SK-N-MC (cell line): ENCODE measurements at regions not wholly inside any gene's neighbourhood (a gene's known extent, or its start where the extent isn't known, plus 50 kb on each side); places are given as distances from the start of the nearest gene placed in this dataset.

Experiments
- DNase-seq: peaks from one replicate; pipeline ENCODE4 v3.0.0-alpha.2; 2011; ENCODE audit warnings: low read depth, low spot score
- H3K27ac ChIP-seq: fragments of 200-600 bp; sonication (generic); 2 replicates; pipeline ENCODE4 v1.5.1; 2016; ENCODE audit warnings: mixed run types
- H3K36me3 ChIP-seq: fragments of 200-600 bp; sonication (generic); 2 replicates; pipeline ENCODE4 v1.6.1; 2017; ENCODE audit warnings: antibody characterized with exemption, low read length, mixed read lengths; ENCODE audit not compliant: insufficient read depth
- H3K4me3 ChIP-seq: fragments of 200-600 bp; sonication (generic); 2 replicates; pipeline ENCODE4 v1.5.1; 2016
- H3K9ac ChIP-seq: fragments of 200-600 bp; sonication (generic); 2 replicates; pipeline ENCODE4 v1.8.0; 2017; ENCODE audit warnings: mixed run types, mixed read lengths; ENCODE audit not compliant: insufficient read length
- H3K9me3 ChIP-seq: fragments of 200-600 bp; sonication (generic); 2 replicates; pipeline ENCODE4 v1.6.1; 2017; ENCODE audit warnings: low read depth, mild to moderate bottlenecking, antibody characterized with exemption, low read length, moderate library complexity, mixed read lengths
- EZH2 ChIP-seq: fragments of 200-600 bp; sonication (generic); IDR thresholded peaks from one replicate; pipeline ENCODE4 v1.6.1; 2017; ENCODE audit warnings: antibody characterized with exemption
- FOXP2 ChIP-seq: optimal IDR thresholded peaks from 2 replicates; pipeline ENCODE3; 2011; ENCODE audit warnings: mild to moderate bottlenecking, moderate library complexity; ENCODE audit not compliant: insufficient read depth; ENCODE audit errors: extremely low read length, control extremely low read depth
- POLR2AphosphoS5 ChIP-seq: IDR thresholded peaks from 2 replicates; pipeline ENCODE4 v1.6.1; 2012; ENCODE audit warnings: mild to moderate bottlenecking, low read depth, low read length, borderline replicate concordance

DNA sequence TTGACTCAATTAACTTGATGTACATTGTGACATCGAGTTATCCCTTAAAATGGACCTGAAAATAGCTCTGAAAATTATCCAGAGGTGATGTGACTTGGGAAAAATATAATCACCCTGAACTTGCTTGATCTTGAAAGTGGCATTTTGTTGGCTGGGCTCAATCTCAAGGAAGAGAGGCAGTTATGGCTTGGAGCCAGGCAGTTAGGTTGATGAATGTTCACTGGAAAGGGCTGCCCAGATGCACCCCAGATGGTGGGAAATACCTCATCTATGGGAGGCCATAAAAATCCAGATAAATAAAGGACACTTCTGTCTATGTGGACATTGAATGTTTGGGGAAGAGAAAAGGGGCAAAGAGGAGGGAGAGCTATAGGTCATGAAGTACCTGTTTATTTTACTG lies 55.7 kb upstream of the OR5AN1 start:
- DNase-seq = no peak
- Histone ChIP-seq H3K9me3 (no peaks in the 10 kb centered on the region), H3K4me3 (no peak overlapping the region), H3K9ac (no peak overlapping the region), H3K36me3 (no peaks in the 10 kb centered on the region), H3K27ac (no peak overlapping the region)
- TF ChIP-seq FOXP2 = no peak
- no peak for TF ChIP-seq POLR2AphosphoS5
- no peak for TF ChIP-seq EZH2

DNA sequence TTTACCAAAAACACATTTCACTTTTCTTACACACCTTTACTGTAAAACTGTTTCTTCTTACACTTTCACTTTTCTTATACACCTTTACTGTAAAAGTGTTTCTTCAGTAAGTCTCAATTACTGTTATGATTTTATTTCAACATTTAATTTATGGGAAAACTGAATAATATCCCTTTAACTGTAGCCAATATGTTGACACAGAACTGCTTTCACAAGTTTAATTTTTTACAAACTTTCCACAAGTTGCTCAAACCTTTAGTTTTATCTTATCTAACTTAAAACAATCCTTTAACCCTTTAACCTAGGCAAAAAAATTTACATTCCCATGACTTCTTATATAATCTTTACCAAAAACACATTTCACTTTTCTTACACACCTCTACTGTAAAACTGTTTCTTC lies 63.3 kb upstream of the OR5AN1 start:
- H3K9me3 ChIP-seq = no peaks in the 10 kb centered on the region
- H3K9ac ChIP-seq = no peak overlapping the region
- no peak for TF ChIP-seq POLR2AphosphoS5
- TF ChIP-seq FOXP2 = no peak
- TF ChIP-seq EZH2 = no peak
- H3K36me3 ChIP-seq = no peaks in the 10 kb centered on the region
- H3K27ac ChIP-seq = no peak overlapping the region
- DNase-seq = no peak
- H3K4me3 ChIP-seq = no peak overlapping the region

DNA sequence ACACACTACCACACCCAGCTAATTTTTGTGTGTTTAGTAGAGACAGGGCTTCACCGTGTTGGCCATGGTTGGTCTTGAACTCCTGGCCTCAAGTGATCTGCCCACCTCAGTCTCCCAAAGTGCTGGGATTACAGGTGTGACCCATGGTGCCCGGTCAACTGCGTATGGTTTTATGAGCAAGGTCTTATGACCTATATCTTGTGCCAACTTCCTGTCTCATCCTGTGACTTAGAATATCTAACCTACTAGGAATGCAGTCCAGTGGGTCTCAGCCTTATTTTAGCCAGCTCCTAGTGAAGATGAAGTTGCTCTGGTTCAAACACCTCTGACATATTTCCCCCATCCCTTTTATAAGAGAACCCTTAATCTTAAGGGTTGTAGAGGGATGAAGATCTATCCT lies 66.1 kb upstream of the OR5AN1 start:
- H3K9ac ChIP-seq = no peak overlapping the region
- H3K9me3 ChIP-seq = no peaks in the 10 kb centered on the region
- no peak overlapping the region for H3K4me3 ChIP-seq
- no peak for TF ChIP-seq POLR2AphosphoS5
- no peak for TF ChIP-seq FOXP2
- no peak for TF ChIP-seq EZH2
- no peak for DNase-seq
- H3K27ac ChIP-seq = no peak overlapping the region
- no peaks in the 10 kb centered on the region for H3K36me3 ChIP-seq

DNA sequence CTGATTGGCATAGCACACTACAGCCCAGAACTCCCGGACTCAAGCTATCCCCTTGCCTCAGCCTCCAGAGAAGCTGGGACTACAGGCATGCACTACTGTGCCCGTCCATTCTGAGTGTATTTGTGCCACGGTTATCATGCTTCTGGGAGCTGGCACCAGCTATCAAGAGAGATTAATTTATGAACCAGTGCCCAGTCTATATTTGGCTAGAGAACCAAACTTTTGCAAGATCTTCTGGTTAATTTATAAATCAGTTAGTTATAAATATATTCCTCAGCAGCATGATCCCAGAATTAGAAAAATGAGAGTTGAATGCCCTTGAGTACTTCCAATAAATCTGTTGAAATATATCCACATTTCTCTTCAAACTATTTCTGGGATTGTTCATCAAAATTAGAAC lies 67.5 kb upstream of the OR5AN1 start:
- no peak for DNase-seq
- Histone ChIP-seq H3K4me3 (no peak overlapping the region), H3K9me3 (no peaks in the 10 kb centered on the region), H3K9ac (no peak overlapping the region), H3K27ac (no peak overlapping the region), H3K36me3 (no peaks in the 10 kb centered on the region)
- TF ChIP-seq EZH2 (no peak), FOXP2 (no peak), POLR2AphosphoS5 (no peak)

DNA sequence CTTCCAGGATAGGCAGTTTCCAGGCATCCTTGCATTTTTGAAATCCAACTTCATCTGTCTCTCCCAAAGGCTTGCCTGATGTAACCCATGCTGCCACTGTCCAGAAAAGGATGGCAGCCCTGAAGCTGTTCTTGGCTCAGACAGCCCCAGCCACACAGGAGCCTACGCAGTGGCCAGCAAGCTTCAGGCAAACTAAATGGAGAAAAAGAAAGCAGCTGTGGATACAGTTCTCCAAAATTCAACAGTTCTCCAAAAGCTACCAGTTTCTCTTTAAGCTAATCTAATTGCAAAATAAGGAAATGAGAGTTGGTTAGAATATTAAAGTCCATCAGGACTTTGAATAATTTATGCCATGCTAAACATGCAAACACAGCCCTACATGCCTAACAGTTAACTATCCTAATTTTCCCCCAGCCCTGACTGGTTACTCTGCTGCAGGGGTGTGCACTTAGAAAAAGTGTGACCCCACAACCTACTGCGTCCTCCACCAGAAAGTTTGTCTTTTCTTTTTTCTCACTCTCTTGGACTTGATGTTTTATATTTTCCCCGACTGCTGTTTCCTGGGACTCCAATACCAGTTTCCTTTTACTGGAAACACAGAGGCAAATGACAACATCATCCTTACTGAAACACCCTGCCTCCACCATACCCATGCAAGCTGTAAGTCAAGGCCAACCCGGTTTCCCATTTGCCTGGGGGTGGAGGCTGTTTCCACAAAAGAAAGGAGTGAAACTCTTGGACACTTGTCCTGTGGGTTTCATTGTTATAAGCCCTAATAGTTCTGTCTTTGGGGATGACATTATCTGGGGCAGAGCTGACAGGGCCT lies 69.1 kb upstream of the OR5AN1 start:
- H3K9ac ChIP-seq = no peak overlapping the region
- no peak for TF ChIP-seq FOXP2
- TF ChIP-seq EZH2 = no peak
- TF ChIP-seq POLR2AphosphoS5 = no peak

DNA sequence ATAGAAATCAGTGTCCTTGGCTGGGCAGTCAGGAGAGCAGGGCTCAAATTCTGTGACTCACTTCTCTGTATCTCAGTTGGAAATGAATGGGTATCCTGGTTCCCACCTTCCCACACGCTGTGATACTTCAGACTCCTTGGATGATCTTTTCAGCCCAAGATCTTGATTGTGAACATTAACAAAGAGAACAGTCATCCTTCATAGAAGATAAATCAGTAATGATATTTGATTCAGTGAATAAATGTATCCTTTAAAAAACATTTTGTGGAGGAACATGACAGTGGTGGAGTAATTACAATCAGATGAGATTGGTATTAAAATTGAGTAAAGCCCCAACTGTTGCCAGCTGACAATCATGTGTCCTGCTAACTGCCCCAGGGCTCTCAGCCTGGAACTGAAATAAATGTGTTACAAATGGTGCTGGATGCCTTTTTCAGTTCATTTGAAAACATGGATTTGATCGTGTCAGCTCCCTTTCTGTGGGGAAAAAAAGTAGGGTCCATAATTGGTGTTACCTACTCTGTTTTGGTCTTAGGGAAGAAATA lies 72.9 kb upstream of the OR5AN1 start:
- H3K9ac ChIP-seq = no peak overlapping the region

More for the DNA sequence above, 69.1 kb upstream of the OR5AN1 start:
- no peak for DNase-seq
- Histone ChIP-seq H3K36me3 (no peaks in the 10 kb centered on the region), H3K27ac (no peak overlapping the region), H3K9me3 (no peaks in the 10 kb centered on the region), H3K4me3 (no peak overlapping the region)

DNA sequence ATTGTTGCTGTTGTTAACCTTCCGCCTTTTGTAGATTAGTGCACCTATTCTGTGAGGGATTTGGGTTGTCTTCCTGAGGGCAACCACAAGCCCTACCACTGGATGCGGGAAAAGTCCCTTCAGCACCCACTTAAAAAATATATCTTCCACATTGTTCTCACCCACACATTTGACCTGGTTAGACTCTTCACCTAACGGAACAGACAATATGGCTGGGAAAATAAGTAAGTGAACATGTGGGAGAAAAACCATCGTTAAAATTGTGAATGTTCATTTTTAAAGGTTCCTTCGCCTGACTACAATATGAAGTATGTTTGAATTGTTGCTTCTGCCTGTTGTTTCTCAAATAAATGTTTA lies 72.0 kb upstream of the MPEG1 start:
- no peak overlapping the region for H3K9ac ChIP-seq
- H3K4me3 ChIP-seq = no peak overlapping the region
- DNase-seq = no peak
- H3K9me3 ChIP-seq = no peaks in the 10 kb centered on the region
- no peak overlapping the region for H3K27ac ChIP-seq
- TF ChIP-seq FOXP2 (no peak), EZH2 (no peak), POLR2AphosphoS5 (no peak)
- no peaks in the 10 kb centered on the region for H3K36me3 ChIP-seq

More for the DNA sequence above, 72.9 kb upstream of the OR5AN1 start:
- TF ChIP-seq POLR2AphosphoS5 (no peak), EZH2 (no peak), FOXP2 (no peak)
- H3K4me3 ChIP-seq = no peak overlapping the region
- H3K9me3 ChIP-seq = no peaks in the 10 kb centered on the region
- no peaks in the 10 kb centered on the region for H3K36me3 ChIP-seq
- DNase-seq = no peak
- no peak overlapping the region for H3K27ac ChIP-seq

DNA sequence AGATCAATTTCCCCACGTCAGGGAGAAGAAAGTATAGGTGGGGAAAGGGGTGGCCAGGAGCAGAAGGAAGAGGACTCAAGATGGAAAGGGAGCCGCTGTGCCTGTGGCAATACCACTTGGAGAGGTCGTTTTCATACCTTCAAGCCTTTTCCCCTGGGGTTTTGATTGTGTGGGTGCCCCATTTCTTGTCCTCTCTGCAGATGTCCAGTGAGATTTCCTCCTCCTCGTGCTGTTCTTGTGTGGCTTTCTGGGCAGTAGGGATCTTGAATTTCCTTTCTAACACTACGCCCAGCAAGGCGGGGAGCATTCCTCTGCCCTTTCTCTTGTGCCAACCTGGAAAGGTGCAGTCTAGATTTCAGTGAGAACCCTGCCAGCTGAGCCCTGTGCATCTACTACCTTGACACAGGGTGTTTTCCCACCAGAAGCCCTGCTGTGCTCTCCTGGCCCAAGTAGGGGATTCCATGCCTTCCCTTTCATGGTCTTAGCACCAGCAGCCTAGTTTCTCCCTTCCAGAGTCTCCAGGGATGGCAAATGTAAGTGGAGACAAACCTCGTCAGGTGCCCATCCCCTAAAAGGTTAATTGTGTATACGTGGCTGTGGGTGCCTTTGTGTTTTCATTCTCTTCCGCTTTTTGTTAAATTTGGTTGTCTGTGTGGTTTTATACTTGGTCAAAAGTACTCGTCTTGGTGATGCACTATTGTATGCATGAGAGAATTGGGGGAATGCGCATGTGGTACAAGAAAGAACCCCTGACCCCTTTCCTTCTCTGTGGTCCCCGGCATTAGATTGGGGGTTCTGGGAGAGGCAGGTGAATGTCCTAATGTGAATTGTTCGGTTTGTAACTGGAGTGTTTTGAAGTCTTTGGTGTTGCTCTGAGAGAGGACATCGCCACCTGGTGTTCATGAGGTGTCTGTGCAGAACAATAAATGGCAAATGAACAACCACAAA lies 71.4 kb upstream of the MPEG1 start:
- no peak for TF ChIP-seq EZH2
- no peak for TF ChIP-seq FOXP2
- TF ChIP-seq POLR2AphosphoS5 = no peak
- Histone ChIP-seq H3K27ac (no peak overlapping the region), H3K4me3 (no peak overlapping the region), H3K9ac (no peak overlapping the region), H3K9me3 (no peaks in the 10 kb centered on the region), H3K36me3 (no peaks in the 10 kb centered on the region)
- peak; percentile 8 for DNase-seq
